Left renal pelvis (tissue), 4 donors: ENCODE measurements at regions not wholly inside any gene's neighbourhood (a gene's known extent, or its start where the extent isn't known, plus 50 kb on each side); places are given as distances from the start of the nearest gene placed in this dataset.

Experiments used
- DNase-seq, 4 donors: peaks; one replicate each; pipeline ENCODE4 v3.0.0-alpha.2; 2013; ENCODE audit warnings: low read depth in 4 of 4, low spot score in 3 of 4

- no peak for DNase-seq
Measured at GRCh38 chr4:119937746-119938145, 128.9 kb downstream of the MAD2L1 start.

- DNase-seq: peak in 1 of 4 donors; percentile 25
Measured at GRCh38 chr4:119933606-119934005, 133.0 kb downstream of the MAD2L1 start.

GRCh38 chr4:119932277-119932676 is 134.4 kb downstream of the MAD2L1 start:
- no peak for DNase-seq

GRCh38 chr4:119930546-119930945 is 136.1 kb downstream of the MAD2L1 start:
- no peak for DNase-seq

GRCh38 chr4:119921830-119922229 is 144.8 kb downstream of the MAD2L1 start:
- DNase-seq: no peak

GRCh38 chr4:119906277-119906676 is 160.4 kb downstream of the MAD2L1 start:
- no peak for DNase-seq

- no peak for DNase-seq
Measured at GRCh38 chr4:119898211-119898610, 168.4 kb downstream of the MAD2L1 start.

- no peak for DNase-seq
Measured at GRCh38 chr4:119897260-119897659, 169.4 kb downstream of the MAD2L1 start.

- no peak for DNase-seq
Measured at GRCh38 chr4:119894650-119895208, 171.9 kb downstream of the MAD2L1 start.

- no peak for DNase-seq
Measured at GRCh38 chr4:119873794-119874325, 192.8 kb downstream of the MAD2L1 start.

GRCh38 chr4:119873132-119873531 is 193.5 kb downstream of the MAD2L1 start:
- DNase-seq: no peak

- DNase-seq: peak in 1 of 4 donors; percentile 5
Measured at GRCh38 chr4:119872371-119873016, 194.2 kb downstream of the MAD2L1 start.

- DNase-seq: no peak
Measured at GRCh38 chr4:119870856-119871255, 195.8 kb downstream of the MAD2L1 start.

- no peak for DNase-seq
Measured at GRCh38 chr4:119865789-119866188, 200.9 kb downstream of the MAD2L1 start.

- DNase-seq: no peak
Measured at GRCh38 chr4:119865389-119865788, 201.3 kb downstream of the MAD2L1 start.

- DNase-seq: no peak
Measured at GRCh38 chr4:119861731-119862130, 204.9 kb downstream of the MAD2L1 start.

- no peak for DNase-seq
Measured at GRCh38 chr4:119858176-119858575, 208.5 kb downstream of the MAD2L1 start.

GRCh38 chr4:119854364-119854763 is 212.3 kb downstream of the MAD2L1 start:
- DNase-seq: no peak

GRCh38 chr4:119851649-119852048 is 215.0 kb downstream of the MAD2L1 start:
- DNase-seq: no peak

GRCh38 chr4:119841361-119841760 is 212.8 kb upstream of the PDE5A start:
- DNase-seq: no peak

GRCh38 chr4:119835613-119835910 is 207.0 kb upstream of the PDE5A start:
- no peak for DNase-seq

- DNase-seq: peak in 1 of 4 donors; percentile 3
Measured at GRCh38 chr4:119834906-119835612, 206.5 kb upstream of the PDE5A start.
